Lung microvascular endothelial cell (primary cell): ENCODE measurements at regions not wholly inside any gene's neighbourhood (a gene's known extent, or its start where the extent isn't known, plus 50 kb on each side); places are given as distances from the start of the nearest gene placed in this dataset.
"Not testable (repeated sequence)": the region's sequence is repeated elsewhere in the genome, so short reads cannot be mapped to it uniquely, and the experiment has no call there.

ENCODE experiments used
- DNase-seq, 2 donors: peaks; one replicate each; pipeline versions ENCODE4 v3.0.0 to v3.0.0-alpha.2; 2010; ENCODE audit warnings: low read depth in 2 of 2

- no peak for DNase-seq
Observed at GRCh38 chr5:168123631-168124528, 167.6 kb upstream of the WWC1 start.

- no peak for DNase-seq
Observed at GRCh38 chr5:168125445-168126199, 165.8 kb upstream of the WWC1 start.

- DNase-seq, result no peak
Observed at GRCh38 chr5:168126606-168127005, 164.8 kb upstream of the WWC1 start.

GRCh38 chr5:168128111-168128510 lies 163.3 kb upstream of the WWC1 start:
- DNase-seq, result no peak

- no peak for DNase-seq
Observed at GRCh38 chr5:168128557-168128956, 162.9 kb upstream of the WWC1 start.

GRCh38 chr5:168131519-168131918 lies 159.9 kb upstream of the WWC1 start:
- no peak for DNase-seq

GRCh38 chr5:168132241-168132641 lies 159.2 kb upstream of the WWC1 start:
- no peak for DNase-seq

GRCh38 chr5:168135897-168136296 lies 155.5 kb upstream of the WWC1 start:
- no peak for DNase-seq

GRCh38 chr5:168136340-168136739 lies 155.1 kb upstream of the WWC1 start:
- DNase-seq, result no peak

GRCh38 chr5:168137265-168137664 lies 154.2 kb upstream of the WWC1 start:
- DNase-seq, result no peak

- no peak for DNase-seq
Observed at GRCh38 chr5:168140241-168140640, 151.2 kb upstream of the WWC1 start.

- no peak for DNase-seq
Observed at GRCh38 chr5:168142402-168142801, 149.0 kb upstream of the WWC1 start.

- not testable (repeated sequence) for DNase-seq
Observed at GRCh38 chr5:168143521-168143920, 147.9 kb upstream of the WWC1 start.

GRCh38 chr5:168147106-168147505 lies 144.3 kb upstream of the WWC1 start:
- no peak for DNase-seq

- no peak for DNase-seq
Observed at GRCh38 chr5:168147568-168148360, 143.7 kb upstream of the WWC1 start.

- DNase-seq, result no peak
Observed at GRCh38 chr5:168151041-168151440, 140.4 kb upstream of the WWC1 start.

GRCh38 chr5:168152660-168153059 lies 138.8 kb upstream of the WWC1 start:
- no peak for DNase-seq

GRCh38 chr5:168153263-168153875 lies 138.1 kb upstream of the WWC1 start:
- DNase-seq, result no peak

- no peak for DNase-seq
Observed at GRCh38 chr5:168153876-168154270, 137.6 kb upstream of the WWC1 start.

- no peak for DNase-seq
Observed at GRCh38 chr5:168155585-168155984, 135.9 kb upstream of the WWC1 start.

GRCh38 chr5:168156170-168156569 lies 135.3 kb upstream of the WWC1 start:
- DNase-seq, result no peak

- DNase-seq, result no peak
Observed at GRCh38 chr5:168157141-168157540, 134.3 kb upstream of the WWC1 start.
